ENCODE measurements at regions not wholly inside any gene's neighbourhood (a gene's known extent, or its start where the extent isn't known, plus 50 kb on each side); places are given as distances from the start of the nearest gene placed in this dataset.

GRCh38 chr18:47731276-47731675, 199.2 kb downstream of the SMAD2 start:
- Histone ChIP-seq H3K4me3 (no peak overlapping the region), H3K27ac (no peak overlapping the region), H3K36me3 (no peaks in the 10 kb centered on the region), H3K9me3 (no peaks in the 10 kb centered on the region), H3K27me3 (no peaks in the 10 kb centered on the region), H3K4me1 (no peaks in the 10 kb centered on the region)
- TF ChIP-seq POLR2A (IDR thresholded peaks at IDR 0.05) = no peak
- TF ChIP-seq CTCF (IDR thresholded peaks at IDR 0.05) = no peak
- 28% methylated on average over 2 of the region's 5 CpGs for WGBS (ENCODE audit: insufficient coverage, low coverage, low lambda C conversion rate, missing lambda C conversion rate)
- no peak for DNase-seq
- no peak for ATAC-seq
- intact Hi-C loops (cut with DNase I) = no loop called here

GRCh38 chr18:47730795-47731194, 199.7 kb downstream of the SMAD2 start:
- ATAC-seq = no peak

GRCh38 chr18:47729356-47729755, 201.1 kb downstream of the SMAD2 start:
- H3K4me1 ChIP-seq = no peaks in the 10 kb centered on the region
- ATAC-seq (no peak), DNase-seq (no peak)
- no peak for TF ChIP-seq POLR2A (IDR thresholded peaks at IDR 0.05)
- no peak for TF ChIP-seq CTCF (IDR thresholded peaks at IDR 0.05)
- WGBS (ENCODE audit: insufficient coverage, low coverage, low lambda C conversion rate, missing lambda C conversion rate) = 64% methylated on average over 6 of the region's 6 CpGs
- no peak overlapping the region for H3K4me3 ChIP-seq
- H3K27ac ChIP-seq = no peak overlapping the region
- intact Hi-C loops (cut with DNase I) = no loop called here
- no peaks in the 10 kb centered on the region for H3K36me3 ChIP-seq
- no peaks in the 10 kb centered on the region for H3K9me3 ChIP-seq
- no peaks in the 10 kb centered on the region for H3K27me3 ChIP-seq

More at GRCh38 chr18:47730795-47731194, 199.7 kb downstream of the SMAD2 start:
- H3K4me1 ChIP-seq = no peaks in the 10 kb centered on the region
- DNase-seq = no peak
- no peaks in the 10 kb centered on the region for H3K36me3 ChIP-seq
- no peak overlapping the region for H3K27ac ChIP-seq
- no peaks in the 10 kb centered on the region for H3K27me3 ChIP-seq
- H3K4me3 ChIP-seq = no peak overlapping the region
- TF ChIP-seq CTCF (IDR thresholded peaks at IDR 0.05) = no peak
- intact Hi-C loops (cut with DNase I) = no loop called here
- WGBS (ENCODE audit: insufficient coverage, low coverage, low lambda C conversion rate, missing lambda C conversion rate) = 48% methylated on average over 4 of the region's 5 CpGs
- H3K9me3 ChIP-seq = no peaks in the 10 kb centered on the region

GRCh38 chr18:47728921-47729320, 201.5 kb downstream of the SMAD2 start:
- DNase-seq (no peak), ATAC-seq (no peak)
- Histone ChIP-seq H3K27me3 (no peaks in the 10 kb centered on the region), H3K27ac (no peak overlapping the region), H3K4me1 (no peaks in the 10 kb centered on the region), H3K9me3 (no peaks in the 10 kb centered on the region), H3K36me3 (no peaks in the 10 kb centered on the region), H3K4me3 (no peak overlapping the region)
- WGBS (ENCODE audit: insufficient coverage, low coverage, low lambda C conversion rate, missing lambda C conversion rate) = 50% methylated on average over 1 of the region's 2 CpGs
- TF ChIP-seq CTCF (IDR thresholded peaks at IDR 0.05) (no peak), POLR2A (IDR thresholded peaks at IDR 0.05) (no peak)
- intact Hi-C loops (cut with DNase I) = no loop called here

- Histone ChIP-seq H3K36me3 (no peaks in the 10 kb centered on the region), H3K4me3 (no peak overlapping the region), H3K27ac (no peak overlapping the region), H3K27me3 (no peaks in the 10 kb centered on the region), H3K9me3 (no peaks in the 10 kb centered on the region), H3K4me1 (no peaks in the 10 kb centered on the region)
- DNase-seq = no peak
- intact Hi-C loops (cut with DNase I) = no loop called here
- no peak for TF ChIP-seq POLR2A (IDR thresholded peaks at IDR 0.05)
- 68% methylated on average over 5 of the region's 5 CpGs for WGBS (ENCODE audit: insufficient coverage, low coverage, low lambda C conversion rate, missing lambda C conversion rate)
- ATAC-seq = no peak
These were observed 203.1 kb downstream of the SMAD2 start for GRCh38 chr18:47727409-47727808.

All from right lobe of liver (tissue), 6 donors.